Endothelial cell of umbilical vein (primary cell): ENCODE measurements at regions not wholly inside any gene's neighbourhood (a gene's known extent, or its start where the extent isn't known, plus 50 kb on each side); places are given as distances from the start of the nearest gene placed in this dataset.

Experiments
- BruUV-seq: library from RNA; stranded (reverse); fragments of 400-500 nt; replicated peaks from 2 replicates; lab custom pipeline; 2021; lab: Mats Ljungman, UMichigan
- CTCF ChIA-PET: fragments of 300-600, 350-600 bp; sonication (Branson Sonifier 250); formaldehyde crosslinking; loops from one replicate; lab custom pipeline; 2021; ENCODE audit warnings: antibody characterized with exemption, inconsistent platforms; lab: Charles Lee
- POLR2A ChIA-PET: fragments of 300-600, 350-600 bp; sonication (Branson Sonifier 250); formaldehyde crosslinking; loops from one replicate; lab custom pipeline; 2021; ENCODE audit warnings: antibody characterized with exemption, inconsistent platforms; lab: Charles Lee
- DNase-seq: peaks from one replicate; pipeline ENCODE4 v3.0.0-alpha.2; 2011; ENCODE audit warnings: low read depth, low spot score
- FAIRE-seq: peaks from 2 replicates; lab custom pipeline; 2011; peaks lifted over from hg19 to GRCh38; lab: Jason Lieb, UNC
- H2AFZ ChIP-seq: 2 replicates; pipeline ENCODE4 v1.6.0; 2012; ENCODE audit warnings: low read depth, low read length, control low read depth, inconsistent platforms
- H3K27ac ChIP-seq: 2 replicates; pipeline ENCODE4 v1.5.1; 2011; ENCODE audit warnings: low read depth, mild to moderate bottlenecking, control low read depth, low read length, moderate library complexity; ENCODE audit not compliant: insufficient read depth
- H3K27me3 ChIP-seq, 2 experiments: 2 replicates each; pipeline versions ENCODE4 v1.6.0 to v1.6.1; 2011; ENCODE audit warnings: low read length in 2 of 2, mixed read lengths in 1 of 2; ENCODE audit not compliant: control insufficient read depth in 2 of 2, insufficient read depth in 2 of 2
- H3K36me3 ChIP-seq, 2 experiments: 2 replicates in 1 of 2; 3 replicates in 1 of 2; pipeline ENCODE4 v1.5.1; 2011; ENCODE audit warnings: low read length in 2 of 2, mild to moderate bottlenecking in 1 of 2, moderate library complexity in 1 of 2; ENCODE audit not compliant: control insufficient read depth in 2 of 2, insufficient read depth in 2 of 2; ENCODE audit errors: extremely low read depth in 1 of 2
- H3K4me1 ChIP-seq: 3 replicates; pipeline ENCODE4 v1.5.1; 2011; ENCODE audit warnings: mild to moderate bottlenecking, low read length; ENCODE audit not compliant: control insufficient read depth, insufficient read depth; ENCODE audit errors: extremely low read depth
- H3K4me2 ChIP-seq: 2 replicates; pipeline ENCODE4 v1.6.1; 2011; ENCODE audit warnings: low read length, control low read depth, mixed read lengths; ENCODE audit not compliant: insufficient read depth
- H3K4me3 ChIP-seq, 3 experiments: fragments of 200-600 bp in 1 of 3; sonication (generic), shearing (Covaris generic) in 1 of 3; replicated peaks in 1 of 3; 2 replicates each; pipeline ENCODE4 v1.5.1; 2011 to 2016; ENCODE audit warnings: control low read depth in 3 of 3, low read length in 3 of 3, mild to moderate bottlenecking in 2 of 3, inconsistent platforms in 1 of 3, low read depth in 1 of 3, moderate library complexity in 1 of 3; ENCODE audit not compliant: insufficient read depth in 1 of 3
- H3K79me2 ChIP-seq: 2 replicates; pipeline ENCODE4 v1.6.0; 2012; ENCODE audit warnings: low read length, inconsistent platforms; ENCODE audit not compliant: control insufficient read depth, insufficient read depth
- H3K9ac ChIP-seq: replicated peaks from 2 replicates; pipeline ENCODE3; 2011; ENCODE audit warnings: low read length, control low read depth; ENCODE audit not compliant: insufficient read depth; ENCODE audit errors: extremely low read depth
- H3K9me1 ChIP-seq: replicated peaks from 3 replicates; pipeline ENCODE4 v1.6.0; 2011; ENCODE audit warnings: mild to moderate bottlenecking, low read length; ENCODE audit not compliant: control insufficient read depth, insufficient read depth; ENCODE audit errors: extremely low read depth
- H3K9me3 ChIP-seq: replicated peaks from 2 replicates; pipeline ENCODE4 v1.5.1; 2012; ENCODE audit warnings: low read length, inconsistent platforms; ENCODE audit not compliant: control insufficient read depth, insufficient read depth
- H4K20me1 ChIP-seq: replicated peaks from 2 replicates; pipeline ENCODE3; 2011; ENCODE audit warnings: mild to moderate bottlenecking, low read length; ENCODE audit not compliant: control insufficient read depth, insufficient read depth; ENCODE audit errors: extremely low read depth
- FOS ChIP-seq: IDR thresholded peaks from 2 replicates; pipeline ENCODE4 v1.6.1; 2011; ENCODE audit warnings: mild to moderate bottlenecking, low read length, moderate library complexity, borderline replicate concordance; ENCODE audit not compliant: insufficient read depth
- GATA2 ChIP-seq: IDR thresholded peaks from 2 replicates; pipeline ENCODE4 v1.7.0; 2011; ENCODE audit warnings: low read depth, mild to moderate bottlenecking, moderate library complexity, mixed read lengths, low read length; ENCODE audit not compliant: insufficient read length, insufficient read depth
- JUN ChIP-seq: IDR thresholded peaks from 2 replicates; pipeline ENCODE4 v1.6.1; 2011; ENCODE audit warnings: borderline replicate concordance, low read depth; ENCODE audit not compliant: insufficient read length, insufficient read depth
- MYC ChIP-seq: IDR thresholded peaks from one replicate; pipeline ENCODE4 v1.6.1; 2011; ENCODE audit warnings: mild to moderate bottlenecking, low read depth, low read length
- POLR2AphosphoS5 ChIP-seq: IDR thresholded peaks from 2 replicates; pipeline ENCODE4 v1.6.1; 2012; ENCODE audit warnings: low read depth, mild to moderate bottlenecking, control low read depth, low read length, moderate library complexity; ENCODE audit not compliant: insufficient read depth
- dilution Hi-C: fragments of 300-500 bp; cut with MboI; formaldehyde crosslinking; loops from one replicate; pipeline ENCODE4 v1.15.0; 2019; ENCODE audit warnings: low sequenced_read_pairs; ENCODE audit not compliant: extremely low pct_ligation_motif_present
- intact Hi-C: fragments of 100-400 bp; cut with micrococcal nuclease; formaldehyde crosslinking; loops from one replicate; pipeline ENCODE4 v1.10.0; 2022
- TF ChIP-seq, protein P1 (sequence below), 2 donors: IDR thresholded peaks; 1 replicate in 1 of 2; 2 replicates in 1 of 2; pipeline ENCODE4 v1.5.1; 2011; ENCODE audit warnings: low read length in 2 of 2, mild to moderate bottlenecking in 2 of 2, moderate library complexity in 2 of 2, control low read depth in 1 of 2, inconsistent platforms in 1 of 2, low read depth in 1 of 2; ENCODE audit not compliant: insufficient read depth in 1 of 2; ENCODE audit errors: extremely low read depth in 1 of 2
- TF ChIP-seq, protein P2 (sequence below): IDR thresholded peaks from 2 replicates; pipeline ENCODE4 v1.6.1; 2011; ENCODE audit not compliant: insufficient read depth, insufficient read length

DNA sequence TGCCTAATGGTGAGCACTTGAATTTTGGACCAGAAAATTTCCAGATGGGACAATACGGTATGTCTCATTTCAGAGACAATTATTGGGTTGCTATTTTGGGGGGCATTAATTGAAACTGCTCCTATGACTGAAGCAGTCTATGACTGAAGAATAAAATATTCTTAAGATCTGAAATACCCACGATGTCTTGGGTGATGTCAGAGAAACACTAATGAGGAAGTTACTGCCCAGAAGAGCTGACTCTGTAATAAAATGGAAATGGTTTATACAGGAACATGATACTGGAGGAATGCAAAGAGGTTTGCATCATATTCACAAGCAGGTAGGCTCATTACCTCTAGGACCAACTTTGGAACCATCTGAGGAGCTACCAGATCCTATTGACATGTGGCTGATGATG, 68.7 kb downstream of the IL12A start:
- Histone ChIP-seq H3K27ac (no peak overlapping the region), H4K20me1 (no peaks in the 10 kb centered on the region), H2AFZ (no peak overlapping the region), H3K27me3 (peaks cover 0 to 2% of the 10 kb centered on the region in 2 experiments), H3K4me2 (no peak overlapping the region), H3K4me3 (no peak overlapping the region), H3K9me1 (no peaks in the 10 kb centered on the region), H3K79me2 (no peaks in the 10 kb centered on the region), H3K9me3 (no peaks in the 10 kb centered on the region), H3K4me1 (no peaks in the 10 kb centered on the region), H3K36me3 (no peaks in the 10 kb centered on the region), H3K9ac (no peak overlapping the region)
- ChIA-PET CTCF (interaction anchor here (0.9 to 1.5 kb wide), 3 partner anchors 18 to 25 kb away, joined by 3 read pairs; no protein-coding TSS in a partner anchor), POLR2A (no interaction called here)
- no TSS peak for BruUV-seq
- DNase-seq (no peak), FAIRE-seq (no peak)
- intact Hi-C loops (no loop called here), dilution Hi-C loops (no loop called here)
- TF ChIP-seq JUN (no peak), MYC (no peak), GATA2 (no peak), POLR2AphosphoS5 (no peak), FOS (no peak)
- TF ChIP-seq, protein P1, sequence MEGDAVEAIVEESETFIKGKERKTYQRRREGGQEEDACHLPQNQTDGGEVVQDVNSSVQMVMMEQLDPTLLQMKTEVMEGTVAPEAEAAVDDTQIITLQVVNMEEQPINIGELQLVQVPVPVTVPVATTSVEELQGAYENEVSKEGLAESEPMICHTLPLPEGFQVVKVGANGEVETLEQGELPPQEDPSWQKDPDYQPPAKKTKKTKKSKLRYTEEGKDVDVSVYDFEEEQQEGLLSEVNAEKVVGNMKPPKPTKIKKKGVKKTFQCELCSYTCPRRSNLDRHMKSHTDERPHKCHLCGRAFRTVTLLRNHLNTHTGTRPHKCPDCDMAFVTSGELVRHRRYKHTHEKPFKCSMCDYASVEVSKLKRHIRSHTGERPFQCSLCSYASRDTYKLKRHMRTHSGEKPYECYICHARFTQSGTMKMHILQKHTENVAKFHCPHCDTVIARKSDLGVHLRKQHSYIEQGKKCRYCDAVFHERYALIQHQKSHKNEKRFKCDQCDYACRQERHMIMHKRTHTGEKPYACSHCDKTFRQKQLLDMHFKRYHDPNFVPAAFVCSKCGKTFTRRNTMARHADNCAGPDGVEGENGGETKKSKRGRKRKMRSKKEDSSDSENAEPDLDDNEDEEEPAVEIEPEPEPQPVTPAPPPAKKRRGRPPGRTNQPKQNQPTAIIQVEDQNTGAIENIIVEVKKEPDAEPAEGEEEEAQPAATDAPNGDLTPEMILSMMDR (IDR thresholded peaks at IDR 0.05; ENCODE audit: extremely low read depth in 1 of 2, insufficient read depth in 1 of 2, low read depth in 1 of 2, low read length in 2 of 2), result no peak
- TF ChIP-seq, protein P2, sequence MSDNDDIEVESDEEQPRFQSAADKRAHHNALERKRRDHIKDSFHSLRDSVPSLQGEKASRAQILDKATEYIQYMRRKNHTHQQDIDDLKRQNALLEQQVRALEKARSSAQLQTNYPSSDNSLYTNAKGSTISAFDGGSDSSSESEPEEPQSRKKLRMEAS, result no peak
